MCF 10A (cell line): ENCODE measurements at regions not wholly inside any gene's neighbourhood (a gene's known extent, or its start where the extent isn't known, plus 50 kb on each side); places are given as distances from the start of the nearest gene placed in this dataset.
A peak's percentile ranks its signal among the peaks of the same experiment; 100 is the strongest.

Source experiments
- BruUV-seq: library from RNA; stranded (reverse); fragments of 400-500 nt; replicated peaks from 2 replicates; lab custom pipeline; 2021; lab: Mats Ljungman, UMichigan
- CTCF ChIA-PET: fragments of 300-600 bp; sonication (Branson Sonifier 250); formaldehyde crosslinking; extraction: SDS; loops from one replicate; lab custom pipeline; 2021; ENCODE audit warnings: antibody characterized with exemption, inconsistent platforms; lab: Yijun Ruan, JAX
- POLR2A ChIA-PET: fragments of 300-600, 350-650 bp; sonication (Branson Sonifier 250); formaldehyde crosslinking; extraction: SDS; loops from one replicate; lab custom pipeline; 2020; ENCODE audit warnings: antibody characterized with exemption, inconsistent platforms; lab: Yijun Ruan, JAX
- DNase-seq: peaks from one replicate; pipeline ENCODE4 v3.0.0-alpha.2; 2018; ENCODE audit not compliant: unreplicated experiment
- H3K27ac Mint-ChIP-seq: one replicate; pipeline ENCODE4 v1.8.0; 2022; ENCODE audit warnings: mild to moderate bottlenecking, low read depth, mixed read lengths; ENCODE audit not compliant: unreplicated experiment
- H3K27me3 Mint-ChIP-seq: one replicate; pipeline ENCODE4 v1.8.0; 2022; ENCODE audit warnings: mixed read lengths; ENCODE audit not compliant: insufficient read depth, unreplicated experiment
- H3K36me3 Mint-ChIP-seq: one replicate; pipeline ENCODE4 v1.8.0; 2022; ENCODE audit warnings: mild to moderate bottlenecking, moderate library complexity, mixed read lengths; ENCODE audit not compliant: insufficient read depth, unreplicated experiment
- H3K4me1 Mint-ChIP-seq: one replicate; pipeline ENCODE4 v1.8.0; 2022; ENCODE audit warnings: mixed read lengths; ENCODE audit not compliant: insufficient read depth, unreplicated experiment
- H3K4me3 Mint-ChIP-seq: one replicate; pipeline ENCODE4 v1.8.0; 2022; ENCODE audit warnings: mild to moderate bottlenecking, moderate library complexity, mixed read lengths; ENCODE audit not compliant: unreplicated experiment
- H3K9me3 Mint-ChIP-seq: one replicate; pipeline ENCODE4 v1.8.0; 2022; ENCODE audit warnings: mixed read lengths; ENCODE audit not compliant: unreplicated experiment
- CTCF ChIP-seq: fragments of 200-600 bp; IDR thresholded peaks from one replicate; pipeline ENCODE4 v1.8.0; 2022; ENCODE audit warnings: antibody characterized with exemption, mild to moderate bottlenecking; ENCODE audit not compliant: unreplicated experiment
- intact Hi-C: fragments of 100-400 bp; cut with micrococcal nuclease; formaldehyde crosslinking; loops from 2 replicates; pipeline ENCODE4 v1.14.1; 2022

- DNase-seq = no peak
- Mint-ChIP-seq H3K4me3 (no peak overlapping the region), H3K27me3 (peaks cover 76% of the 10 kb centered on the region), H3K9me3 (no peaks in the 10 kb centered on the region), H3K36me3 (no peaks in the 10 kb centered on the region), H3K4me1 (no peaks in the 10 kb centered on the region), H3K27ac (no peak overlapping the region)
- no TSS peak for BruUV-seq
- TF ChIP-seq CTCF = no peak
- intact Hi-C loops = no loop called here
- ChIA-PET POLR2A (no interaction called here), CTCF (interaction anchor here (0.5 to 1.6 kb wide), 5 partner anchors 22 to 756 kb away, joined by 3 to 7 read pairs (median 4); no protein-coding TSS in a partner anchor)
Observed at GRCh38 chr6:122187186-122187585, 212.3 kb upstream of the HSF2 start.

- peaks cover 76% of the 10 kb centered on the region for H3K27me3 Mint-ChIP-seq
- H3K4me1 Mint-ChIP-seq = no peaks in the 10 kb centered on the region
- intact Hi-C loops = no loop called here
- no peak for TF ChIP-seq CTCF
- ChIA-PET CTCF (interaction anchor here (0.5 to 3.0 kb wide), 4 partner anchors 11 to 403 kb away, joined by 3 to 10 read pairs (median 4); no protein-coding TSS in a partner anchor), POLR2A (no interaction called here)
- no peak overlapping the region for H3K4me3 Mint-ChIP-seq
- DNase-seq = peak; percentile 12
- no peaks in the 10 kb centered on the region for H3K36me3 Mint-ChIP-seq
- BruUV-seq = no TSS peak
- peaks cover 5% of the 10 kb centered on the region for H3K9me3 Mint-ChIP-seq
- H3K27ac Mint-ChIP-seq = no peak overlapping the region
Observed at GRCh38 chr6:122198922-122199321, 200.5 kb upstream of the HSF2 start.

GRCh38 chr6:122200440-122200839 lies 199.0 kb upstream of the HSF2 start:
- H3K36me3 Mint-ChIP-seq = no peaks in the 10 kb centered on the region
- intact Hi-C loops = no loop called here
- no peak for TF ChIP-seq CTCF
- no peaks in the 10 kb centered on the region for H3K4me1 Mint-ChIP-seq
- no peak overlapping the region for H3K4me3 Mint-ChIP-seq
- ChIA-PET POLR2A (no interaction called here), CTCF (interaction anchor here (0.6 kb wide), 3 partner anchors 15 to 330 kb away, joined by 3 to 4 read pairs (median 3); no protein-coding TSS in a partner anchor)
- DNase-seq = no peak
- no peak overlapping the region for H3K27ac Mint-ChIP-seq
- peaks cover 75% of the 10 kb centered on the region for H3K27me3 Mint-ChIP-seq
- H3K9me3 Mint-ChIP-seq = peaks cover 7% of the 10 kb centered on the region
- no TSS peak for BruUV-seq

GRCh38 chr6:122202576-122203137 lies 196.8 kb upstream of the HSF2 start:
- Mint-ChIP-seq H3K27ac (no peak overlapping the region), H3K4me1 (no peaks in the 10 kb centered on the region), H3K36me3 (no peaks in the 10 kb centered on the region), H3K4me3 (no peak overlapping the region), H3K27me3 (peaks cover 55% of the 10 kb centered on the region), H3K9me3 (peaks cover 7% of the 10 kb centered on the region)
- POLR2A ChIA-PET = no interaction called here
- no TSS peak for BruUV-seq
- intact Hi-C loops = no loop called here
- DNase-seq = no peak
- CTCF ChIA-PET = interaction anchor here (0.6 to 1.2 kb wide), 2 partner anchors 12 to 68 kb away, joined by 3 to 10 read pairs; no protein-coding TSS in a partner anchor
- no peak for TF ChIP-seq CTCF
